Endodermal cell (in vitro differentiated cells): ENCODE measurements at regions not wholly inside any gene's neighbourhood (a gene's known extent, or its start where the extent isn't known, plus 50 kb on each side); places are given as distances from the start of the nearest gene placed in this dataset.

ENCODE experiments used
- DNase-seq: peaks from one replicate; pipeline ENCODE4 v3.0.0-alpha.2; 2017
- H3K27ac ChIP-seq: 2 replicates; pipeline ENCODE4 v1.5.1; 2013; ENCODE audit warnings: mild to moderate bottlenecking, low read depth, low read length, moderate library complexity
- H3K27me3 ChIP-seq: 2 replicates; pipeline ENCODE4 v1.6.1; 2013; ENCODE audit warnings: mild to moderate bottlenecking, low read length, moderate library complexity; ENCODE audit not compliant: insufficient read depth, control insufficient read depth, poor library complexity, severe bottlenecking
- H3K36me3 ChIP-seq: 2 replicates; pipeline ENCODE4 v1.7.0; 2013; ENCODE audit warnings: mild to moderate bottlenecking, low read length, moderate library complexity; ENCODE audit not compliant: control insufficient read depth, insufficient read depth
- H3K4me1 ChIP-seq: one replicate; pipeline ENCODE4 v1.7.0; 2013; ENCODE audit warnings: low read length; ENCODE audit not compliant: control insufficient read depth, insufficient read depth
- H3K4me3 ChIP-seq: 2 replicates; pipeline ENCODE4 v1.5.1; 2013; ENCODE audit warnings: mild to moderate bottlenecking, low read length, moderate library complexity
- H3K9ac ChIP-seq: 2 replicates; pipeline ENCODE4 v1.6.1; 2013; ENCODE audit warnings: mild to moderate bottlenecking, low read length, moderate library complexity; ENCODE audit not compliant: poor library complexity, severe bottlenecking; ENCODE audit errors: extremely low read depth
- H3K9me3 ChIP-seq: 2 replicates; pipeline ENCODE4 v1.6.1; 2013; ENCODE audit warnings: mild to moderate bottlenecking, low read length, moderate library complexity; ENCODE audit not compliant: control insufficient read depth
- H3K27ac Mint-ChIP-seq: 2 replicates; pipeline ENCODE4 v1.8.0; 2020; ENCODE audit warnings: mixed read lengths
- H3K27me3 Mint-ChIP-seq: 2 replicates; pipeline ENCODE4 v1.8.0; 2021; ENCODE audit warnings: mild to moderate bottlenecking, mixed read lengths; ENCODE audit not compliant: insufficient read depth
- H3K36me3 Mint-ChIP-seq: 2 replicates; pipeline ENCODE4 v1.8.0; 2020; ENCODE audit warnings: low read depth, mixed read lengths
- H3K4me1 Mint-ChIP-seq: 2 replicates; pipeline ENCODE4 v1.8.0; 2020; ENCODE audit warnings: mixed read lengths
- H3K4me3 Mint-ChIP-seq: 2 replicates; pipeline ENCODE4 v1.8.0; 2020; ENCODE audit warnings: mild to moderate bottlenecking, moderate library complexity, mixed read lengths
- H3K9me3 Mint-ChIP-seq: 2 replicates; pipeline ENCODE4 v1.8.0; 2020; ENCODE audit warnings: mild to moderate bottlenecking, mixed read lengths
- CTCF ChIP-seq: fragments of 200-600 bp; sonication (generic); conservative IDR thresholded peaks from 2 replicates; pipeline ENCODE4 v1.5.0; 2021; ENCODE audit warnings: antibody characterized with exemption, mild to moderate bottlenecking
- WGBS, 2 experiments: methylation state at CpG; one replicate each; pipeline versions ENCODE4 v1.1.5 to v1.1.7; 2013; ENCODE audit warnings: missing lambda C conversion rate in 2 of 2, mixed read lengths in 1 of 2; ENCODE audit not compliant: insufficient coverage in 1 of 2, insufficient read length in 1 of 2; 5-methylcytosine and 5-hydroxymethylcytosine counted together

GRCh38 chr5:65087154-65087553 is 318.4 kb downstream of the CWC27 start:
- TF ChIP-seq CTCF = no peak
- no peak overlapping the region for H3K4me3 Mint-ChIP-seq
- no peak overlapping the region for H3K9ac ChIP-seq

GRCh38 chr5:65094279-65094678 is 325.5 kb downstream of the CWC27 start:
- Histone ChIP-seq H3K27ac (no peak overlapping the region), H3K4me1 (no peaks in the 10 kb centered on the region), H3K36me3 (no peaks in the 10 kb centered on the region), H3K9me3 (peaks cover 6% of the 10 kb centered on the region), H3K27me3 (no peaks in the 10 kb centered on the region), H3K9ac (no peak overlapping the region), H3K4me3 (no peak overlapping the region)
- no peak for DNase-seq
- H3K4me3 Mint-ChIP-seq = no peak overlapping the region
- TF ChIP-seq CTCF = no peak
- H3K27me3 Mint-ChIP-seq = no peaks in the 10 kb centered on the region
- 90 to 100% methylated on average over 2 to 5 of the region's 5 CpGs for WGBS, 2 experiments
- no peaks in the 10 kb centered on the region for H3K36me3 Mint-ChIP-seq
- peaks cover 2% of the 10 kb centered on the region for H3K9me3 Mint-ChIP-seq
- no peak overlapping the region for H3K27ac Mint-ChIP-seq
- peaks cover 10% of the 10 kb centered on the region for H3K4me1 Mint-ChIP-seq

More at GRCh38 chr5:65087154-65087553, 318.4 kb downstream of the CWC27 start:
- Histone ChIP-seq H3K27ac (no peak overlapping the region), H3K36me3 (no peaks in the 10 kb centered on the region), H3K4me1 (no peaks in the 10 kb centered on the region), H3K4me3 (no peak overlapping the region), H3K9me3 (no peaks in the 10 kb centered on the region), H3K27me3 (no peaks in the 10 kb centered on the region)
- Mint-ChIP-seq H3K9me3 (no peaks in the 10 kb centered on the region), H3K27me3 (no peaks in the 10 kb centered on the region), H3K4me1 (no peaks in the 10 kb centered on the region), H3K27ac (no peak overlapping the region), H3K36me3 (no peaks in the 10 kb centered on the region)
- WGBS, 2 experiments = 80 to 95% methylated on average over 1 to 3 of the region's 3 CpGs
- no peak for DNase-seq

GRCh38 chr5:65098393-65098792 is 329.7 kb downstream of the CWC27 start:
- Histone ChIP-seq H3K9ac (no peak overlapping the region), H3K9me3 (peaks cover 6% of the 10 kb centered on the region), H3K27ac (no peak overlapping the region), H3K4me3 (no peak overlapping the region), H3K36me3 (no peaks in the 10 kb centered on the region), H3K4me1 (peaks cover 9% of the 10 kb centered on the region), H3K27me3 (no peaks in the 10 kb centered on the region)
- H3K36me3 Mint-ChIP-seq = no peaks in the 10 kb centered on the region
- peaks cover 30% of the 10 kb centered on the region for H3K4me1 Mint-ChIP-seq
- 92 to 93% methylated on average over 2 to 3 of the region's 3 CpGs for WGBS, 2 experiments
- H3K9me3 Mint-ChIP-seq = no peaks in the 10 kb centered on the region
- no peak overlapping the region for H3K27ac Mint-ChIP-seq
- no peaks in the 10 kb centered on the region for H3K27me3 Mint-ChIP-seq
- H3K4me3 Mint-ChIP-seq = no peak overlapping the region
- DNase-seq = no peak
- no peak for TF ChIP-seq CTCF
